Pancreas (tissue), 10 donors: ENCODE measurements at regions not wholly inside any gene's neighbourhood (a gene's known extent, or its start where the extent isn't known, plus 50 kb on each side); places are given as distances from the start of the nearest gene placed in this dataset.

Source experiments
- ATAC-seq, 4 donors: fragments of 200-7000 bp; cut with Tn5 transposase; one replicate each; pipeline versions ENCODE4 v1.8.0 to v1.9.1; 2020; ENCODE audit warnings: mild to moderate bottlenecking in 4 of 4, moderate library complexity in 4 of 4
- DNase-seq, 6 donors: peaks; one replicate each; pipeline ENCODE4 v3.0.0-alpha.2; 2020
- FAIRE-seq: peaks from 2 replicates; lab custom pipeline; 2012; peaks lifted over from hg19 to GRCh38; lab: Jason Lieb, UNC
- H3K27ac ChIP-seq, 4 donors: fragments of 200-600 bp; sonication (generic); 1 replicate in 3 of 4; 2 replicates in 1 of 4; pipeline versions ENCODE4 v1.5.0 to v1.8.0; 2020
- H3K27me3 ChIP-seq, 4 donors: fragments of 200-600 bp; one replicate each; pipeline ENCODE4 v1.8.0; 2021
- H3K36me3 ChIP-seq, 3 donors: fragments of 200-600 bp; sonication (generic) in 1 of 3; one replicate each; pipeline versions ENCODE4 v1.5.0 to v1.8.0; 2020 to 2021
- H3K4me1 ChIP-seq, 3 donors: fragments of 200-600 bp; one replicate each; pipeline ENCODE4 v1.8.0; 2021
- H3K4me3 ChIP-seq, 4 donors: fragments of 200-600 bp; sonication (generic) in 2 of 4; one replicate each; pipeline versions ENCODE4 v1.5.0 to v1.8.0; 2020 to 2021
- H3K9me3 ChIP-seq, 4 donors: fragments of 200-600 bp; one replicate each; pipeline ENCODE4 v1.8.0; 2021
- CTCF ChIP-seq, 4 donors: fragments of 200-600 bp; sonication (generic) in 3 of 4; IDR thresholded peaks; one replicate each; pipeline versions ENCODE4 v1.5.0 to v1.8.0; 2021; ENCODE audit warnings: antibody characterized with exemption in 4 of 4
- WGBS, 2 donors: extraction: QIAGEN DNeasy Blood & Tissue Kit; methylation state at CpG; one replicate each; pipeline ENCODE4 v1.1.7; 2013; 5-methylcytosine and 5-hydroxymethylcytosine counted together
- intact Hi-C, 3 donors: fragments of 100-400 bp; cut with DNase I; formaldehyde crosslinking; loops; one replicate each; pipeline versions ENCODE4 v1.11.1 to v1.14.2; 2022
- donor health status: healthy with polysubstance abuse.
- donor health status: DM: no; HTN: no; CAD: no; lungs with moderate emphysema.
- donor health status: DM: no; HTN: no; CAD: no.
- donor health status: control.
- donor health status: control.
- donor health status: Bipolar disorder and iron deficiency.
- donor health status: DM: yes; HTN: yes; CAD: no.
- donor health status: DM: no; HTN: no; CAD: no.
- donor health status: DM: no; HTN: no; CAD: no.
- donor health status: DM: yes; HTN: yes; CAD: no.

- intact Hi-C loops, result no loop called here
- DNase-seq (no peak), ATAC-seq (no peak), FAIRE-seq (no peak)
- no peak overlapping the region for H3K27ac ChIP-seq
- no peaks in the 10 kb centered on the region for H3K36me3 ChIP-seq
- H3K27me3 ChIP-seq, result peaks cover 0 to 14% (median 0%) of the 10 kb centered on the region in 4 donors
- peaks cover 0 to 3% (median 0%) of the 10 kb centered on the region in 3 donors for H3K4me1 ChIP-seq
- no peaks in the 10 kb centered on the region for H3K9me3 ChIP-seq
- TF ChIP-seq CTCF (IDR thresholded peaks at IDR 0.05), result no peak
- H3K4me3 ChIP-seq, result no peak overlapping the region
Observed at GRCh38 chr6:105988321-105988720, 97.8 kb upstream of the PRDM1 start.

- H3K4me3 ChIP-seq, result no peak overlapping the region
- H3K36me3 ChIP-seq, result no peaks in the 10 kb centered on the region
- no peak for ATAC-seq
- no peak for FAIRE-seq
- H3K27ac ChIP-seq, result no peak overlapping the region
- 85 to 92% methylated on average over 1 of the region's 1 CpG for WGBS, 2 donors
- no peak for DNase-seq
- H3K4me1 ChIP-seq, result no peaks in the 10 kb centered on the region
- H3K27me3 ChIP-seq, result peaks cover 0 to 13% (median 0%) of the 10 kb centered on the region in 4 donors
- no peak for TF ChIP-seq CTCF (IDR thresholded peaks at IDR 0.05)
- intact Hi-C loops, result no loop called here
- H3K9me3 ChIP-seq, result no peaks in the 10 kb centered on the region
Observed at GRCh38 chr6:105987516-105987915, 98.6 kb upstream of the PRDM1 start.

GRCh38 chr6:105986998-105987397 lies 99.1 kb upstream of the PRDM1 start:
- no peak overlapping the region for H3K4me3 ChIP-seq
- no peaks in the 10 kb centered on the region for H3K36me3 ChIP-seq
- no peaks in the 10 kb centered on the region for H3K9me3 ChIP-seq
- no peak overlapping the region for H3K27ac ChIP-seq
- FAIRE-seq (no peak), ATAC-seq (no peak), DNase-seq (no peak)
- no peak for TF ChIP-seq CTCF (IDR thresholded peaks at IDR 0.05)
- intact Hi-C loops, result no loop called here
- no peaks in the 10 kb centered on the region for H3K4me1 ChIP-seq
- 81 to 84% methylated on average over 1 of the region's 1 CpG for WGBS, 2 donors
- H3K27me3 ChIP-seq, result peaks cover 0 to 14% (median 0%) of the 10 kb centered on the region in 4 donors

- H3K27ac ChIP-seq, result no peak overlapping the region
- ATAC-seq, result peak in 2 of 4 donors; percentile 32 to 58
- intact Hi-C loops, result no loop called here
- TF ChIP-seq CTCF (IDR thresholded peaks at IDR 0.05), result no peak
- 22 to 23% methylated on average over 48 of the region's 48 CpGs for WGBS, 2 donors
- no peaks in the 10 kb centered on the region for H3K9me3 ChIP-seq
- no peak for FAIRE-seq
- DNase-seq, result peak in 2 of 6 donors; percentile 56 to 57
- no peak overlapping the region for H3K4me3 ChIP-seq
- H3K36me3 ChIP-seq, result no peaks in the 10 kb centered on the region
- H3K4me1 ChIP-seq, result peaks cover 0 to 3% (median 0%) of the 10 kb centered on the region in 3 donors
- H3K27me3 ChIP-seq, result peaks cover 0 to 23% (median 6%) of the 10 kb centered on the region in 4 donors
Observed at GRCh38 chr6:105985816-105986632, 100.1 kb upstream of the PRDM1 start.
